CD4-positive, alpha-beta T cell treated with Interleukin-4 for 1 hour (primary cell): ENCODE measurements at regions not wholly inside any gene's neighbourhood (a gene's known extent, or its start where the extent isn't known, plus 50 kb on each side); places are given as distances from the start of the nearest gene placed in this dataset.
A peak's percentile ranks its signal among the peaks of the same experiment; 100 is the strongest.

Source experiments
- DNase-seq, 2 donors: peaks; one replicate each; pipeline ENCODE4 v3.0.0-alpha.2; 2020 to 2022

GRCh38 chr9:78812665-78813064, 515.7 kb downstream of the PSAT1 start:
- DNase-seq, result no peak

DNA sequence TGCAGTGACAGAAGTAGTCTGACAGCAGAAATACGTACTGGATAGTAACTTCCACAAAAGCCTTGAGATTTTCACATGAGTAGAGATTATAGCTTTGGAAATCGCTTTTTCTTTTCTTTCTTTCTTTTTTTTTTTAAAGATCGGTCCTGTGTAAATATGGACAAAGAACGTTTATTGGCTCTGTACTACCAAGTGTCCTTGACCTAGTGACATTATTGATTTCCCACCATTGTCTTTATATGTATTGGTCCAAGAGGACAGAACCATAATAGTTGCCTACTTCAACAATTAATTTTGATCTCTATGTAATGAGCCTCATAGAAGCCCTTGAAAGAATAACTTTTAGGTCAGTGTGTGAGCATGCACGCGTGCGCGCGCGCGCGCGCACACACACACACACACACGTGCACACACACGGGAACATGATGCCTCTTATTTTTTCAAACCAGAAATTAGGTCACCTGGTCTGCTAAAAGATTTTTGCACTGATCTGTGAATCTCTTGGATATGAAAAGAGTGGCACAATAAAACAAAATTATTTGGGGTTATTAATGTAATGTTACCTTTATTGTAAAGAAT, 516.8 kb downstream of the PSAT1 start:
- no peak for DNase-seq

GRCh38 chr9:78821126-78821822, 524.3 kb downstream of the PSAT1 start:
- peak in 1 of 2 donors; percentile 37 for DNase-seq

DNA sequence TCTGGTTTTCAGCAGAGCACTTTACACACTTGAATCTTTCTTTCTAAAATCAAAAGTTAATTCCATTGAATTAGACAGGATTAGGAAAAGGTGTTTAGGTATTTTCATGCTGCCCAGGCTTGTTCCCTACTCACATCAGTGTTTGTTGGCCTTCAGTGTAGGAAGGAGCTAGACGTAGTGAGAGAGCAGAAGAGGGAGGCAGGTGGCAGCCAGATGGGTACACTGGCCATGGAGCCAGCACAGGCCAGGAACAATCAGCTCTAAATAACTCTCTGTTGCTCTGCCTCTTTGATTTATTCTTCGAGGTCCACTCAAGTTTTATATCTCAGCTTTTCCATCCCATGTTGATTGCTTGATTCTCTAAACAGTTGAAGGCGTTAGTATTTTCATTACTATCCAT, 529.6 kb downstream of the PSAT1 start:
- DNase-seq, result no peak

DNA sequence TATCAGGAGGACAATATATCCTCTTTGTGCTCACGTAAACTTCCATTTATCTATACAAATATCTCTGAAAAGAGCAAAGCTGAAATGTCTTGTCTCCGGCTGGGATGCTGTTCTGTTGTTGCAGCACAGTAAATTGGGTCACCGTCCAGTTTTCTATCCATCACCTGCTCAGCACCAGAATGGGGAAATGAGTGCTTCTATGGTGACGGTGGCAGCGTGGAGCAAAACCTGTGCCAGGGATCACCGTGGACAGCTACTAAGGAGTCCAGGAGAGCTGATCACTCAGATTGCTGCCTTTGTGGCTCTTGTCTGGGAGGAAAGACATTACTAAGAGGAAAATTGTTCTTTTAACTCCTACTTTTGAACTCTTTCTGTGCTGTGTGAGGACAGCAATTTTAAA, 531.6 kb downstream of the PSAT1 start:
- no peak for DNase-seq

DNA sequence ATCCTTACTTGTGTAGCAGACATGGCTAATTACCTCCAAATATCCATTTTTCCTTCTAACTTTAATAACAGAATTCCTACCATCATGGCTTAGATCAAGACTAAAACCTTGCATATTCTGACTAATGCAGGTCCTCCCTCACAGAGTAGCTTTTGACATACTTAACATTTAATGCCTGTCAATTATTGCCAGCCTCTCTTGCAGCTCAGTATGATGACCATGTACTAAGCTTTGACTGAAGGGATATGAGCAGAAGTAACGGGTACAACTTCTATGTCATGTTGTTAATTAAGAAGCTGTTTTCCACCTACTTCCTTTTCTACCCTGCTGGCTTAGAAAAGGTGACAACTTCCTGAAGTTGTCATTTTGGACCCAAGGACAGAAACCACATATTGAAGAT, 533.4 kb downstream of the PSAT1 start:
- DNase-seq, result no peak

GRCh38 chr9:78831726-78832125, 534.8 kb downstream of the PSAT1 start:
- no peak for DNase-seq

GRCh38 chr9:78835928-78836450, 539.1 kb downstream of the PSAT1 start:
- no peak for DNase-seq

GRCh38 chr9:78839252-78839651, 542.3 kb downstream of the PSAT1 start:
- DNase-seq, result no peak

DNA sequence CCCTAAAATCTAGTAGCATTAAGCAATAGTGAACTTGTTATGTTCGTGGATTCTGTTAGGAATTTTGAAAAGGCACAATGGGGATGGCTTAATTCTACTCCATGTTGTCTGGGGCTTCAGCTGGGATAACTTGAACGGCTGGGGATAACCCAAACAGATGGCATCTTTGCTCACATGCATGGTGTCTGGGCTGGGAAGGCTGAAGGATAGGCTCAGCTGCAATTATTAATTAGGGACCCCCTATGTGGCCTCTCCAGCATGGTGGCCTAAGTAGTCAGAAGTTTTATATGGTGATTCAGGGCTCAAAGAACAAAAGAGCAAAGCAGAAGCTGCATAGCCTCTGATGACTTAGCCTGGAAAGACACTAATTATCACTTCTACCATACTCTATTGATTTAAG, 551.1 kb downstream of the PSAT1 start:
- no peak for DNase-seq

GRCh38 chr9:78856144-78856543, 559.2 kb downstream of the PSAT1 start:
- no peak for DNase-seq

GRCh38 chr9:78856781-78857180, 559.9 kb downstream of the PSAT1 start:
- no peak for DNase-seq

GRCh38 chr9:78857373-78858225, 560.7 kb downstream of the PSAT1 start:
- no peak for DNase-seq

DNA sequence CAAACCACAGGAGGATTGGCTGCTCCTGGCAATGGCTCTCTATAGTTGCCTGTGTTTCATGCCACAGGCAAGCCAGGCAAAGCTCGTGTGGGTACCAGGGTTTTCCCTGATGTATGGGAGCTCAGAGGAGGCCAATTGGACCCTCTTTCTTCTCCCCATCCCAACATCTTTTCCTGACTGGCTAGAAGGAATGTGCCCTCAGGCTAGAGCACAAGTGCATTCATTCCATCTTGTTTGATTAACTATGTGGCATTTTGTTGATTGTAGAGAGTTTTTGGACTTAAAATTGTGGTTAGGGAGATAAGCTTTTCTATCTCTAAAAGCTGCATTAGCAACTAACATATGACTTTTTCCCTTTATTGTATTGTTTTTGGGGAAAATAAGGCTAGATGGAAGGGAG, 561.3 kb downstream of the PSAT1 start:
- no peak for DNase-seq

DNA sequence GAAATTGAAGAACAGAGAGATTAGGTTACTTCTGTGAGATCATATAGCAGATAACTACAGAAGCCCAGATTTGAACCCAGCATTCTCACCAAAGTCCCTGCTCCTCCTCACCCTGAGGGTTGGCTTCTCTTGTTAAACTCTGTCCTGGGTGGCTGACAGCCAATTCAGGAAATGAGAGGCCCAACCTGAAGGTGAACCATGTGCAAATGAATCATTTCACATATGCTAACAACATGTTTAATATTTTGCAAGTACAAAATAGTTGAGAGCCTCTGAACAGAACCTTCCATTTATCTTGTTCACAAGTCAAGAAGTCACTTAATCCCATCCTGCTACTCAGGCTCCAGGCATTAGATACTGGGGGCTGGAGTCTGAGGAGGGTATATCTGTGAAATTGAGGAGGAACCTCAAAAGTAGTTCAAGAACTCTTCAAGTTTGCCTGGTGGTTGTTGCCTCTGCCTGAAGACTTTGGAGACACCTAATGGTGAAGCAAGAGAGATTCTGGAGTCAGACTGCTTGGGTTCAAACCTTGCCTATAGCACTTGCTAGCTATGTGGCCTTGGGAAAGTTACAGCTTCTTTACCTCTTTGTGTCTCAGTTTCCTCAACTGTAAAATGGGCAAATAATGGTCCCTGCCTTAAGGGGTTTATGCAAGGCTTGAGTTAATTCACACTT, 564.0 kb downstream of the PSAT1 start:
- no peak for DNase-seq

GRCh38 chr9:78863531-78863930, 566.6 kb downstream of the PSAT1 start:
- no peak for DNase-seq

DNA sequence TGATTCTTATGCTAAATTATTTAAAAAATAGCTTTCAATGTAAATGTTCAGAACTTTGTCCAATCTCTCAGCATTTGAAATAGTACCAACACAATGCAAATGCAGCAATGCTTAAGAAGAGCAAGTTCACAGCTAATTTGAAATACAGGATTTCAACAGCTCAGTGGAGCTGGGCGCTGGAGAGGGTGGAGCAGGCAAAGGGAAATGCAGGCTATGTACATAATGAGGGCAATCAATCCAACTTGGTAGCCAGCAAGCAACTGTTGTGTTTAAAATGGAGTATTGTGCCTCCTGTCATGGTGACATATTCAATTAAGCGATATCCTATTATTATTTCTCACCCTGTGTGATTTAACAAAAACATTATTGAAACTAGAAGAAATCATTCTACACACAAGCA, 568.8 kb downstream of the PSAT1 start:
- no peak for DNase-seq

DNA sequence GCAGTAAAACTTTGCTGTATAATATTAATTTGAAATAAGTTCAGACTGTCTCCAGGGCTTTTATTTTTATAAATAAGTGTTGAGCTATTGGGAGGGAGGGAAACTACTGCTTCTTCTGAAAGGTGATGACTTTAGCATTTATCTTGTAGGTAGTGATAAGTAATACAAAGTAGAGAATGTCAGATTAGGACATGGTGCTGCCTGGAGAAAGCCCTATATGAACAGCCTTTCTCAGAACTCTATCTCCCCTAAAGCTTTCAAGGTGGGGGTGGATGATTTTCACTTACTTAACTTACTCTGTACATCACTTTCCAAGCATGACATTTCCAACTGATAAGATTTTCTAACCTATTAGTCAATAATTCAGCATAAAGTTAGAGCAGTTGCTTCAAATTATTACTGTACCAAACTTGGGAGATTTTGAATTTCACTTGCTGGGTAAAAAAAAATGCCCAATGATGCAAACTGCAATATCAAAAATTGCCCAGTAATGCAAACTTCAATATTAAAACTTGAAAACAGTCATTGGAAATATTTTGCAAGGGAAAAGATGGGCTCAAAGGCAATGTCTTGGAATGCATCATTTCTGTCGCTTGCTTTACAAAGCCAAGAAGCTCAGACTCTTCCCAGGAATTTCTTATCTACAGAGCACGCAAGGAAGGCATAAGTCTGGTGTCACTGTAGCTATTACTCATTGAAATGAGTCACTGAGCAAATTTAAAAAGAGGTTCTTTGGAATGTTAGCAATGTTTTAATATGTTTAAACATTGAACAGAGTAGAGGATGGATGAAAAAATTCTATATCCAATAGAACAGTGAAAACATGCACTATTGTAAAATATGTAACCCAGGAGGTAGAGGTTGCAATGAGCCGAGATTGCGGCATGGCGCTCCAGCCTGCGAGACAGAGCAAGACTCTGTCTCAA, 569.5 kb downstream of the PSAT1 start:
- DNase-seq, result no peak

GRCh38 chr9:78871086-78871451, 574.1 kb downstream of the PSAT1 start:
- no peak for DNase-seq

DNA sequence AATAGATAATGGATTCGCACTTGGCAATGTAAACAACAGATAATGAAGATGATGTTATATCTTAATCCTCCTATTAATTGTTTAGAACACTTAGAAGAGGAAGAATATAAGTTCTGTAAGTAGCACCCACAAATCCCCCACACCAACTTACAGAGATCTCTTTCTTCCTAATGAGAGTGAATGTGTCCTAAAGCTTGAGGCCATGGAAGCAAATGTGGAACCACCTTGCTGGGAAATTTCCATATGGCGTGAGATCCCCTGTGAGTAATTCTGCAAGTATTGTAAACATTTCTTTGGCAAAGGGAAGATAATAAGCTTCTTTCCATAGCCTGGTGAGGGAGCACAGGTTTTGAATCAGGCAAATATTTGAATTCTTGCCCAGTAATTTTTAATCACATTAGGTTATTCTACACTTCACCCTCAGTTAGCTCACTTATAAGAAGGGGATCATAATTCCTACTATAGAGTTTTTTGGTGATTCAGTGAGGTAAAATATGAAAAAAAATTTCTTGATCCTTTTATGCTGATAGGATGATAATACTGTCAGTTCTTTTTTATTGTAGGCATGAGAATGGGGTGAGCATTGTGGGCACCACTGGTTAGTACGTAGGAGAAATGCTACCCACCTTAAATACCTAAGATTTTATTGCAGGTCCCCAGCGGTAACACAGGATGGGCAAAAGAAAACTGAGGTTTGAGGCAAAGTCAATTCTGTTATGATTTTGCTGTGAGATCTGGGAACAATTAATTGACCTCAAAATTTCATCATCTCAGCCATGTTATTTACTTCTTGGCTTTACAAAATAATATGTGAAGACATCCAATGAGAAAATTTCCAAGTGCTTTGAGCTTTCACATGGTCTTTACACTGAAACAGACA, 574.8 kb downstream of the PSAT1 start:
- no peak for DNase-seq

- DNase-seq, result no peak
Measured at GRCh38 chr9:78874061-78874460, 577.1 kb downstream of the PSAT1 start.
